CD4-positive, alpha-beta memory T cell (primary cell): ENCODE measurements at regions not wholly inside any gene's neighbourhood (a gene's known extent, or its start where the extent isn't known, plus 50 kb on each side); places are given as distances from the start of the nearest gene placed in this dataset.

Experiments used
- CTCF ChIA-PET: fragments of 350-600 bp; sonication (Branson Sonifier 250); formaldehyde crosslinking; loops from one replicate; lab custom pipeline; 2021; ENCODE audit warnings: inconsistent platforms; ENCODE audit not compliant: partially characterized antibody; lab: Charles Lee
- POLR2A ChIA-PET: fragments of 350-600 bp; sonication (Branson Sonifier 250); formaldehyde crosslinking; loops from one replicate; lab custom pipeline; 2021; ENCODE audit not compliant: partially characterized antibody; lab: Charles Lee
- DNase-seq, 5 donors: peaks; one replicate each; pipeline versions ENCODE4 v3.0.0 to v3.0.0-alpha.2; 2020 to 2022; ENCODE audit warnings: mixed read lengths in 1 of 5
- H3K27ac ChIP-seq: one replicate; pipeline ENCODE4 v1.7.0; 2013; ENCODE audit warnings: low read depth, low read length
- H3K27me3 ChIP-seq: 2 replicates; pipeline ENCODE4 v1.7.0; 2013; ENCODE audit warnings: mild to moderate bottlenecking, low read length, moderate library complexity; ENCODE audit not compliant: insufficient read depth
- H3K36me3 ChIP-seq: 2 replicates; pipeline ENCODE4 v1.7.0; 2013; ENCODE audit warnings: mild to moderate bottlenecking, low read length, moderate library complexity; ENCODE audit not compliant: insufficient read depth
- H3K4me1 ChIP-seq: 2 replicates; pipeline ENCODE4 v1.7.0; 2013; ENCODE audit warnings: mild to moderate bottlenecking, low read length, moderate library complexity; ENCODE audit not compliant: insufficient read depth
- H3K4me3 ChIP-seq, 2 donors: one replicate each; pipeline ENCODE4 v1.7.0; 2013; ENCODE audit warnings: low read length in 2 of 2, mild to moderate bottlenecking in 1 of 2
- H3K9me3 ChIP-seq, 2 donors: one replicate each; pipeline ENCODE4 v1.7.0; 2013; ENCODE audit warnings: low read length in 2 of 2, control low read depth in 1 of 2; ENCODE audit not compliant: control insufficient read depth in 1 of 2
- H3K27ac Mint-ChIP-seq, 7 donors: one replicate each; pipeline ENCODE4 v1.8.0; 2020 to 2021; ENCODE audit warnings: mixed read lengths in 7 of 7, mild to moderate bottlenecking in 6 of 7, inconsistent platforms in 3 of 7, moderate library complexity in 3 of 7
- H3K27me3 Mint-ChIP-seq, 2 donors: one replicate each; pipeline ENCODE4 v1.8.0; 2020 to 2021; ENCODE audit warnings: mixed read lengths in 2 of 2
- H3K36me3 Mint-ChIP-seq, 2 donors: one replicate each; pipeline ENCODE4 v1.8.0; 2020 to 2021; ENCODE audit warnings: mixed read lengths in 2 of 2, inconsistent platforms in 1 of 2, mild to moderate bottlenecking in 1 of 2
- H3K4me1 Mint-ChIP-seq, 4 donors: one replicate each; pipeline ENCODE4 v1.8.0; 2020 to 2021; ENCODE audit warnings: mixed read lengths in 4 of 4, mild to moderate bottlenecking in 1 of 4
- H3K4me3 Mint-ChIP-seq, 8 donors: one replicate each; pipeline ENCODE4 v1.8.0; 2020 to 2021; ENCODE audit warnings: mixed read lengths in 8 of 8, mild to moderate bottlenecking in 7 of 8, moderate library complexity in 6 of 8, inconsistent platforms in 3 of 8
- H3K9me3 Mint-ChIP-seq, 8 donors: one replicate each; pipeline ENCODE4 v1.8.0; 2020 to 2021; ENCODE audit warnings: mixed read lengths in 8 of 8, mild to moderate bottlenecking in 5 of 8, inconsistent platforms in 3 of 8, moderate library complexity in 1 of 8
- intact Hi-C: fragments of 100-400 bp; cut with micrococcal nuclease; formaldehyde crosslinking; loops from one replicate; pipeline ENCODE4 v1.15.1; 2023

DNA sequence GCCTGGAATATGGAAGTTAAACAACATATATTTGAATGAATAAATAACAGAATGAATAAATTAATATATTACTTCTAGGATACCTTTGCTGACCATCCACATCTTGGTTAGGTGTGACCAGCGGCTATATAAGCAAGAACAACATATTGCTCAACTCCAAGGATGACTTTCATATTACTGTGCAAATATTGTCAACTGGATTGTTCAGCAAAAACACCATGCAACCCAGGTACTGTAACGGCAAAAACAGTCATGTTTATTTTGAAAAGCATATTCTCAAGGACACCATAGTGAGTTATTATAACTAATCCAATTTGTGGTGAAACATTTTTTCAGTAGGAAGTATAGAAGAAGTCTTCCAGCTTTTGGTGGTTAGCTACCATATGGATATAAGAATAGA lies 907.9 kb downstream of the IGSF11 start:
- Histone ChIP-seq H3K4me3 (no peak overlapping the region), H3K27me3 (no peaks in the 10 kb centered on the region), H3K36me3 (no peaks in the 10 kb centered on the region), H3K27ac (no peak overlapping the region), H3K9me3 (no peaks in the 10 kb centered on the region), H3K4me1 (no peaks in the 10 kb centered on the region)
- ChIA-PET CTCF (no interaction called here), POLR2A (no interaction called here)
- no peak overlapping the region for H3K4me3 Mint-ChIP-seq
- H3K27me3 Mint-ChIP-seq, result no peaks in the 10 kb centered on the region
- H3K9me3 Mint-ChIP-seq, result peaks cover 0 to 4% (median 0%) of the 10 kb centered on the region in 8 donors
- intact Hi-C loops, result no loop called here
- no peak overlapping the region for H3K27ac Mint-ChIP-seq
- DNase-seq, result no peak
- no peaks in the 10 kb centered on the region for H3K4me1 Mint-ChIP-seq
- H3K36me3 Mint-ChIP-seq, result no peaks in the 10 kb centered on the region

- H3K27me3 Mint-ChIP-seq, result no peaks in the 10 kb centered on the region
- no peak overlapping the region for H3K4me3 Mint-ChIP-seq
- H3K36me3 Mint-ChIP-seq, result no peaks in the 10 kb centered on the region
- POLR2A ChIA-PET, result no interaction called here
- Histone ChIP-seq H3K4me3 (no peak overlapping the region), H3K27ac (no peak overlapping the region), H3K4me1 (no peaks in the 10 kb centered on the region), H3K27me3 (no peaks in the 10 kb centered on the region), H3K36me3 (no peaks in the 10 kb centered on the region), H3K9me3 (no peaks in the 10 kb centered on the region)
- CTCF ChIA-PET, result no interaction called here
- no peak overlapping the region for H3K27ac Mint-ChIP-seq
- no peaks in the 10 kb centered on the region for H3K4me1 Mint-ChIP-seq
- peaks cover 0 to 4% (median 1%) of the 10 kb centered on the region in 8 donors for H3K9me3 Mint-ChIP-seq
- no peak for DNase-seq
- intact Hi-C loops, result no loop called here
Observed at GRCh38 chr3:118127992-118128391, 906.7 kb downstream of the IGSF11 start.

- H3K4me1 ChIP-seq, result no peaks in the 10 kb centered on the region
- H3K36me3 ChIP-seq, result no peaks in the 10 kb centered on the region
- Mint-ChIP-seq H3K27ac (no peak overlapping the region), H3K4me3 (no peak overlapping the region), H3K9me3 (peaks cover 0 to 4% (median 1%) of the 10 kb centered on the region in 8 donors), H3K4me1 (no peaks in the 10 kb centered on the region), H3K27me3 (no peaks in the 10 kb centered on the region), H3K36me3 (no peaks in the 10 kb centered on the region)
- H3K9me3 ChIP-seq, result no peaks in the 10 kb centered on the region
- ChIA-PET POLR2A (no interaction called here), CTCF (no interaction called here)
- no peak for DNase-seq
- no peak overlapping the region for H3K4me3 ChIP-seq
- intact Hi-C loops, result no loop called here
- H3K27me3 ChIP-seq, result no peaks in the 10 kb centered on the region
- no peak overlapping the region for H3K27ac ChIP-seq
Observed at GRCh38 chr3:118128886-118129285, 905.8 kb downstream of the IGSF11 start.

- H3K36me3 ChIP-seq, result no peaks in the 10 kb centered on the region
- no peak overlapping the region for H3K4me3 ChIP-seq
- no peak overlapping the region for H3K27ac Mint-ChIP-seq
- no peaks in the 10 kb centered on the region for H3K4me1 Mint-ChIP-seq
- CTCF ChIA-PET, result no interaction called here
- no peak for DNase-seq
- peaks cover 0 to 27% (median 13%) of the 10 kb centered on the region in 8 donors for H3K9me3 Mint-ChIP-seq
- H3K27me3 ChIP-seq, result no peaks in the 10 kb centered on the region
- no peak overlapping the region for H3K4me3 Mint-ChIP-seq
- POLR2A ChIA-PET, result no interaction called here
- no peak overlapping the region for H3K27ac ChIP-seq
- no peaks in the 10 kb centered on the region for H3K4me1 ChIP-seq
- H3K27me3 Mint-ChIP-seq, result no peaks in the 10 kb centered on the region
- intact Hi-C loops, result no loop called here
- no peaks in the 10 kb centered on the region for H3K36me3 Mint-ChIP-seq
- H3K9me3 ChIP-seq, result peaks cover 0 to 3% of the 10 kb centered on the region in 2 donors
Observed at GRCh38 chr3:118137778-118138177, 896.9 kb downstream of the IGSF11 start.

- DNase-seq, result no peak
- no peaks in the 10 kb centered on the region for H3K9me3 ChIP-seq
- H3K27ac Mint-ChIP-seq, result no peak overlapping the region
- no peak overlapping the region for H3K4me3 ChIP-seq
- H3K36me3 ChIP-seq, result no peaks in the 10 kb centered on the region
- H3K27me3 ChIP-seq, result no peaks in the 10 kb centered on the region
- H3K4me3 Mint-ChIP-seq, result no peak overlapping the region
- no peaks in the 10 kb centered on the region for H3K4me1 Mint-ChIP-seq
- no peak overlapping the region for H3K27ac ChIP-seq
- no peaks in the 10 kb centered on the region for H3K36me3 Mint-ChIP-seq
- intact Hi-C loops, result no loop called here
- H3K9me3 Mint-ChIP-seq, result peaks cover 4 to 29% (median 17%) of the 10 kb centered on the region in 8 donors
- CTCF ChIA-PET, result no interaction called here
- H3K27me3 Mint-ChIP-seq, result no peaks in the 10 kb centered on the region
- no peaks in the 10 kb centered on the region for H3K4me1 ChIP-seq
- POLR2A ChIA-PET, result no interaction called here
Observed at GRCh38 chr3:118144919-118145318, 889.7 kb downstream of the IGSF11 start.

GRCh38 chr3:118146658-118147375 lies 887.8 kb downstream of the IGSF11 start:
- H3K4me1 ChIP-seq, result no peaks in the 10 kb centered on the region
- CTCF ChIA-PET, result no interaction called here
- Mint-ChIP-seq H3K27ac (no peak overlapping the region), H3K36me3 (no peaks in the 10 kb centered on the region), H3K9me3 (peaks cover 4 to 34% (median 17%) of the 10 kb centered on the region in 8 donors), H3K27me3 (no peaks in the 10 kb centered on the region), H3K4me1 (no peaks in the 10 kb centered on the region), H3K4me3 (no peak overlapping the region)
- intact Hi-C loops, result no loop called here
- H3K9me3 ChIP-seq, result no peaks in the 10 kb centered on the region
- H3K4me3 ChIP-seq, result no peak overlapping the region
- no peak for DNase-seq
- H3K27me3 ChIP-seq, result no peaks in the 10 kb centered on the region
- no peak overlapping the region for H3K27ac ChIP-seq
- no peaks in the 10 kb centered on the region for H3K36me3 ChIP-seq
- POLR2A ChIA-PET, result no interaction called here

- no peaks in the 10 kb centered on the region for H3K4me1 Mint-ChIP-seq
- no peaks in the 10 kb centered on the region for H3K36me3 ChIP-seq
- no peaks in the 10 kb centered on the region for H3K4me1 ChIP-seq
- H3K9me3 Mint-ChIP-seq, result peaks cover 2 to 26% (median 12%) of the 10 kb centered on the region in 8 donors
- H3K27me3 Mint-ChIP-seq, result no peaks in the 10 kb centered on the region
- no peaks in the 10 kb centered on the region for H3K36me3 Mint-ChIP-seq
- H3K27ac Mint-ChIP-seq, result no peak overlapping the region
- ChIA-PET CTCF (no interaction called here), POLR2A (no interaction called here)
- H3K27ac ChIP-seq, result no peak overlapping the region
- no peak overlapping the region for H3K4me3 ChIP-seq
- no peaks in the 10 kb centered on the region for H3K9me3 ChIP-seq
- intact Hi-C loops, result no loop called here
- no peaks in the 10 kb centered on the region for H3K27me3 ChIP-seq
- no peak overlapping the region for H3K4me3 Mint-ChIP-seq
- DNase-seq, result no peak
Observed at GRCh38 chr3:118151164-118151563, 883.5 kb downstream of the IGSF11 start.
